ENCODE measurements at regions not wholly inside any gene's neighbourhood (a gene's known extent, or its start where the extent isn't known, plus 50 kb on each side); places are given as distances from the start of the nearest gene placed in this dataset.

GRCh38 chr1:56286956-56287355 lies 292.4 kb downstream of the PLPP3 start:
- Histone ChIP-seq H3K4me3 (no peak overlapping the region), H3K36me3 (no peaks in the 10 kb centered on the region), H3K9me3 (no peaks in the 10 kb centered on the region), H3K27me3 (replicated peaks in 1 of 7) (no peaks in the 10 kb centered on the region), H3K27ac (no peak overlapping the region), H3K4me1 (peaks cover 0 to 7% (median 0%) of the 10 kb centered on the region in 6 donors)
- 72 to 97% (median 94%) methylated on average over 1 of the region's 1 CpG for WGBS, 5 donors
- DNase-seq: no peak
- intact Hi-C loops (cut with DNase I; ENCODE audit: low total_unique reads): no loop called here
- TF ChIP-seq POLR2A (IDR thresholded peaks at IDR 0.05): no peak
- no peak for TF ChIP-seq CTCF (IDR thresholded peaks at IDR 0.05 in 8 of 11, conservative IDR thresholded peaks at IDR 0.05 in 3 of 11)
- TF ChIP-seq POLR2AphosphoS5 (IDR thresholded peaks at IDR 0.05): no peak

- intact Hi-C loops (cut with DNase I; ENCODE audit: low total_unique reads): no loop called here
- no peaks in the 10 kb centered on the region for H3K27me3 ChIP-seq (replicated peaks in 1 of 7)
- H3K27ac ChIP-seq: no peak overlapping the region
- H3K4me3 ChIP-seq: no peak overlapping the region
- no peaks in the 10 kb centered on the region for H3K36me3 ChIP-seq
- no peak for DNase-seq
- no peaks in the 10 kb centered on the region for H3K9me3 ChIP-seq
- peaks cover 0 to 5% (median 0%) of the 10 kb centered on the region in 6 donors for H3K4me1 ChIP-seq
- TF ChIP-seq POLR2A (IDR thresholded peaks at IDR 0.05) (no peak), POLR2AphosphoS5 (IDR thresholded peaks at IDR 0.05) (no peak), CTCF (IDR thresholded peaks at IDR 0.05 in 8 of 11, conservative IDR thresholded peaks at IDR 0.05 in 3 of 11) (no peak)
These were observed 292.9 kb downstream of the PLPP3 start for GRCh38 chr1:56286506-56286905.

DNA sequence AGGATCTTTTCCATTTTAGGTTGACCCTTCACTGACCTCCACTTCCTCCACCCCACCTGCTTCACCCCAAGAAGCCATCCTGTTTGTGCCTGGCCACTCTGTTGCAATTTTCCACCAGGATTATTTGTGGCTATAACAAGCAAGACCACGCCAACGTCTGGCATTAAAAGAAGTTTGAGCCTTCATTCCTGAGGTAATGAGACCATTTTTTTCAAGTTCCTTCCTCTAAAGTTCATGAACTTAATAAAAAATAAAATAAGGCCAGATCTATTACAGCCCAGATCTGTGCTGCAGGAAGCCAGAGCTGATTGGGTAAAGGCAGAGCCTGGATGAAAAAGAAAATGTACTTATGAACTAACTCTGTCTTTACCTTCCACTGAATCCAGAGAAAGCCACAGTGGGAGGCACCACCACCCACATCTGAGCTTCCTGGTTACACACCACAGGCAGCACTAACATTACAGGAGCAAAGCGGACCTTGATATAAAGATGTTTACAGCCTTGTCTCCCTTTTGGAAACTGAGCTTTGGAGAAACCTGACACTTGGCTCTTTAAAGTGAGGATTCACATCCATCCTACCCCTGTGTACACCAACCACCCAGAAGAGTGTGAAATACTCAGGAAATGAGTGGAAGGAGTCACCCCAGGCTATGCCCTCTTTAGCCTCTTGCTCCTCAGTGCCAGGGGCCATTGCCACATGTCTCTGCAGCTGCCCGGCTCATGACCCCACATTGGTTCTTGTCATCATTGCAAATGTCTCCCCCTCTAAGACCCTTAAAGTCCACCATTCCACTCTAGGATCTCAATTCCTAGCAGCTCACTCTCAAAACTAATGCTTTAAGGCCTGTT lies 293.6 kb downstream of the PLPP3 start:
- WGBS, 5 donors: 57 to 75% (median 65%) methylated on average over 4 of the region's 4 CpGs
- H3K27ac ChIP-seq: no peak overlapping the region
- intact Hi-C loops (cut with DNase I; ENCODE audit: low total_unique reads): no loop called here

More for the DNA sequence above, 293.6 kb downstream of the PLPP3 start:
- H3K9me3 ChIP-seq: no peaks in the 10 kb centered on the region
- H3K4me3 ChIP-seq: no peak overlapping the region
- no peaks in the 10 kb centered on the region for H3K27me3 ChIP-seq (replicated peaks in 1 of 7)
- TF ChIP-seq CTCF (IDR thresholded peaks at IDR 0.05 in 8 of 11, conservative IDR thresholded peaks at IDR 0.05 in 3 of 11) (no peak), POLR2AphosphoS5 (IDR thresholded peaks at IDR 0.05) (no peak), POLR2A (IDR thresholded peaks at IDR 0.05) (no peak)
- H3K36me3 ChIP-seq: no peaks in the 10 kb centered on the region
- no peak for DNase-seq
- no peaks in the 10 kb centered on the region for H3K4me1 ChIP-seq
